Fibroblast of mammary gland (primary cell): ENCODE measurements at regions not wholly inside any gene's neighbourhood (a gene's known extent, or its start where the extent isn't known, plus 50 kb on each side); places are given as distances from the start of the nearest gene placed in this dataset.

Experiments
- DNase-seq: peaks from one replicate; pipeline ENCODE4 v3.0.0-alpha.2; 2010; ENCODE audit warnings: low read depth
- H3K4me3 ChIP-seq: 2 replicates; pipeline ENCODE4 v1.5.1; 2011; ENCODE audit warnings: low read depth, mild to moderate bottlenecking, low read length, moderate library complexity; ENCODE audit not compliant: control insufficient read depth
- TF ChIP-seq, protein P1 (sequence below): conservative IDR thresholded peaks from 2 replicates; pipeline ENCODE4 v1.5.1; 2011; ENCODE audit warnings: low read depth, low read length, inconsistent platforms; ENCODE audit not compliant: control insufficient read depth, insufficient read depth

- no peak overlapping the region for H3K4me3 ChIP-seq
- TF ChIP-seq, protein P1, sequence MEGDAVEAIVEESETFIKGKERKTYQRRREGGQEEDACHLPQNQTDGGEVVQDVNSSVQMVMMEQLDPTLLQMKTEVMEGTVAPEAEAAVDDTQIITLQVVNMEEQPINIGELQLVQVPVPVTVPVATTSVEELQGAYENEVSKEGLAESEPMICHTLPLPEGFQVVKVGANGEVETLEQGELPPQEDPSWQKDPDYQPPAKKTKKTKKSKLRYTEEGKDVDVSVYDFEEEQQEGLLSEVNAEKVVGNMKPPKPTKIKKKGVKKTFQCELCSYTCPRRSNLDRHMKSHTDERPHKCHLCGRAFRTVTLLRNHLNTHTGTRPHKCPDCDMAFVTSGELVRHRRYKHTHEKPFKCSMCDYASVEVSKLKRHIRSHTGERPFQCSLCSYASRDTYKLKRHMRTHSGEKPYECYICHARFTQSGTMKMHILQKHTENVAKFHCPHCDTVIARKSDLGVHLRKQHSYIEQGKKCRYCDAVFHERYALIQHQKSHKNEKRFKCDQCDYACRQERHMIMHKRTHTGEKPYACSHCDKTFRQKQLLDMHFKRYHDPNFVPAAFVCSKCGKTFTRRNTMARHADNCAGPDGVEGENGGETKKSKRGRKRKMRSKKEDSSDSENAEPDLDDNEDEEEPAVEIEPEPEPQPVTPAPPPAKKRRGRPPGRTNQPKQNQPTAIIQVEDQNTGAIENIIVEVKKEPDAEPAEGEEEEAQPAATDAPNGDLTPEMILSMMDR = no peak
- DNase-seq = no peak
Measured at GRCh38 chr2:126783341-126783740, 115.3 kb upstream of the TEX51 start.

DNA sequence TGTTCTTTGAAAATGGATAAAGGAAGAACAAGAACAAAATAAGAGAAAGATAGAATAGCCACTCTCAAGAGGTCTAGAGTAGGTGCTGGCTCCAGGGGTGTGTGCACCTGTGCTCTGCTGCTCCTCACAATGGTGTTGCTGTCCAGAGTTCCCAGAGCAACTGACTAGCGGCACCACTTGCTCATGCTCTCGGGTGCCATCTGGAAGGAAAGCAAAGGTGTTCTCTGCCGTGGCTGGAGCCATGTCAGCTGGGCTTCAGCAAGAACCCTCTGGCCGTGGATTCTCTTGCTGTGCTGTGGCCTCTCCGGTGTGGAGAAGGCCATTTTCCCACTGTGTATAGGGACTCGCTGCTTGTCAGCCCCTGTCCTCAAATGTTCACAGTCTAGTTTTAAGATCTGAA, 114.6 kb upstream of the TEX51 start:
- TF ChIP-seq, protein P1 = no peak
- DNase-seq = no peak
- no peak overlapping the region for H3K4me3 ChIP-seq

GRCh38 chr2:126784621-126785020, 114.1 kb upstream of the TEX51 start:
- H3K4me3 ChIP-seq = no peak overlapping the region
- no peak for DNase-seq
- TF ChIP-seq, protein P1 = no peak

GRCh38 chr2:126785236-126785635, 113.5 kb upstream of the TEX51 start:
- no peak overlapping the region for H3K4me3 ChIP-seq
- TF ChIP-seq, protein P1 = no peak
- DNase-seq = no peak

DNA sequence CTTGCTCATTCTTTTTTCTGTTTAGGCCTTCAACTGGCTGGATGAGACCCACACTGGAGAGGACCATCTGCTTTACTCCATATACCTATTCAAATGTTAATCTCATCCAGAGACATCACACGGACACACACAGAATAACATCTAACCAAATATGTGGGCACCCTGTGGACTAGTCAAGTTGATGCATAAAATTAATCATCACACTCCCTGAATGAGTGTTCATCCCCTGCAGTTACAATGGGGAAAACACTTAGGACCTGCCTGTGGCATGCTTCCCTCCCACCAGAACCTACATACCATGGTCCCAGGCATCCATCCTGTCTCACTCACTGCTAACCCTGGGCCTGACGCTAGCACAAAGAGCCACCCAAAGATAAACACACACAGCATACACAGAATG, 112.8 kb upstream of the TEX51 start:
- H3K4me3 ChIP-seq = no peak overlapping the region
- TF ChIP-seq, protein P1 = no peak
- no peak for DNase-seq

DNA sequence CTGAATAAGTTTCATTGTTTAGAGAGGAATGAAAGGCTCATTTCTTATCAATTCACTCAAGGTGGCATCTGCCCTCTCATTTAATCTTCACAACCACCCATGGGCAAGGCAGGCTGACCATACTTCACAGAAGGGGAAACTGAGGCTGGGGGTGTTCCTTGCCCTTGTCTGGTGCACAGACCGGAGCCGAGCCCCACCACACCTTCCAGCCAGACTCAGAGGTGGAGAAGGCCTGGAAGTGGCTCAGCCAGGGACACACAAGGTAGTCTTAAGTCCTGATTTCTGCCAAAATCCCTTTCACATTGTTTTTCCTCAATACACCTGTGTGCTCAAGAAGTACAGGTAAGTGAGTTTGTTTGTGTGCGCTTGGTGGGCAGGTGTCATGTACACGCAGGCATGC, 111.9 kb upstream of the TEX51 start:
- TF ChIP-seq, protein P1 = no peak

DNA sequence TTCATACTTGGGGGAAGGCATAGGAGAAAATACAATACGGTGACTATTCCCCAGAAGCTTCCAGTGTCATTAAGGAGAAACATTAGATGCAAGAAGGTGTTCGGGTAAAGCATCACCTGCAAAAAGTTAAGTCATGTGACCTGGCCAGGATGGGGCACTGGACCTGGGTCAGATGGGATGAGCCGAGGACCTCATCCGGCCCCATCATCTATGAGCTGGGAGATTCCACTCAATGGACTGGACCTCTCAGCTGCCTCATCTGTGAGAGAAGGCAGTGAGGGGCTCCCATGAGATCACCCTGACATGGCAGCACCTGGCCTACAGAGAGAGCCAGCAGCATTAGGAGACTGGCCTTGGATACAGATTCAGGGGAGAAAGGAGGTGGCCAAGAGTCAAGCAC, 111.4 kb upstream of the TEX51 start:
- TF ChIP-seq, protein P1 = no peak
- no peak for DNase-seq
- no peak overlapping the region for H3K4me3 ChIP-seq

More for the DNA sequence above, 111.9 kb upstream of the TEX51 start:
- no peak overlapping the region for H3K4me3 ChIP-seq
- no peak for DNase-seq
